GM12878 (cell line): ENCODE measurements at regions not wholly inside any gene's neighbourhood (a gene's known extent, or its start where the extent isn't known, plus 50 kb on each side); places are given as distances from the start of the nearest gene placed in this dataset.

ENCODE experiments used
- ATAC-seq: fragments of 200-7000 bp; cut with Tn5 transposase; 3 replicates; pipeline ENCODE4 v1.9.1; 2020; ENCODE audit warnings: mild to moderate bottlenecking, moderate library complexity
- BruUV-seq: library from RNA; stranded (reverse); fragments of 400-500 nt; replicated peaks from 2 replicates; lab custom pipeline; 2021; lab: Mats Ljungman, UMichigan
- CTCF ChIA-PET: fragments of 300-600 bp; sonication (Branson Sonifier 250); formaldehyde crosslinking; extraction: SDS; loops from one replicate; lab custom pipeline; 2021; ENCODE audit warnings: inconsistent platforms; lab: Yijun Ruan, JAX
- POLR2A ChIA-PET: fragments of 350-600 bp; formaldehyde crosslinking; extraction: SDS; loops from one replicate; lab custom pipeline; 2021; ENCODE audit warnings: inconsistent platforms; lab: Charles Lee
- RAD21 ChIA-PET: fragments of 300-600 bp; sonication (Branson Sonifier 250); formaldehyde crosslinking; loops from one replicate; lab custom pipeline; 2023; ENCODE audit warnings: antibody characterized with exemption; ENCODE audit not compliant: unreplicated experiment; lab: Charles Lee
- SMC1A ChIA-PET: fragments of 300-600 bp; sonication (Branson Sonifier 250); formaldehyde crosslinking; loops from one replicate; lab custom pipeline; 2023; ENCODE audit not compliant: unreplicated experiment, uncharacterized antibody; lab: Charles Lee
- DNase-seq: peaks from one replicate; pipeline ENCODE4 v3.0.0-alpha.2; 2011; ENCODE audit warnings: low read depth, low spot score
- FAIRE-seq: peaks from 3 replicates; lab custom pipeline; 2011; peaks lifted over from hg19 to GRCh38; lab: Jason Lieb, UNC
- H2AFZ ChIP-seq: 2 replicates; pipeline ENCODE4 v1.6.0; 2011; ENCODE audit warnings: low read depth, low read length, control low read depth; ENCODE audit not compliant: control insufficient read depth
- H3K27ac ChIP-seq: 2 replicates; pipeline ENCODE4 v1.5.1; 2011; ENCODE audit warnings: control low read depth; ENCODE audit not compliant: control insufficient read depth, insufficient read depth
- H3K27me3 ChIP-seq, 2 experiments: replicated peaks in 1 of 2; 2 replicates each; pipeline versions ENCODE4 v1.6.0 to v1.6.1; 2011; ENCODE audit warnings: low read length in 1 of 2; ENCODE audit not compliant: control insufficient read depth in 2 of 2, insufficient read depth in 2 of 2
- H3K36me3 ChIP-seq, 2 experiments: 2 replicates each; pipeline ENCODE4 v1.5.1; 2011; ENCODE audit warnings: low read length in 1 of 2; ENCODE audit not compliant: control insufficient read depth in 2 of 2, insufficient read depth in 2 of 2
- H3K4me1 ChIP-seq: 2 replicates; pipeline ENCODE4 v1.6.1; 2011; ENCODE audit warnings: mild to moderate bottlenecking, low read length, moderate library complexity, mixed read lengths; ENCODE audit not compliant: control insufficient read depth, insufficient read depth
- H3K4me2 ChIP-seq: 2 replicates; pipeline ENCODE4 v1.6.0; 2011; ENCODE audit warnings: control low read depth; ENCODE audit not compliant: control insufficient read depth, insufficient read depth
- H3K4me3 ChIP-seq: fragments of 200-600 bp; sonication (generic); 2 replicates; pipeline ENCODE4 v1.5.1; 2016
- H3K79me2 ChIP-seq: 2 replicates; pipeline ENCODE4 v1.6.0; 2011; ENCODE audit warnings: low read length; ENCODE audit not compliant: control insufficient read depth, insufficient read depth
- H3K9ac ChIP-seq: 2 replicates; pipeline ENCODE4 v1.8.0; 2011; ENCODE audit warnings: low read length, control low read depth, mixed read lengths; ENCODE audit not compliant: control insufficient read depth, insufficient read depth
- H3K9me3 ChIP-seq: replicated peaks from 3 replicates; pipeline ENCODE4 v1.5.1; 2011; ENCODE audit warnings: mild to moderate bottlenecking, low read length; ENCODE audit not compliant: control insufficient read depth, insufficient read depth
- H4K20me1 ChIP-seq: 2 replicates; pipeline ENCODE4 v1.6.0; 2011; ENCODE audit not compliant: control insufficient read depth, insufficient read depth
- BRCA1 ChIP-seq: IDR thresholded peaks from 2 replicates; pipeline ENCODE4 v1.6.1; 2011; ENCODE audit warnings: low read depth, low read length, improper control_type of control experiment
- EED ChIP-seq: sonication (generic); IDR thresholded peaks from 2 replicates; pipeline ENCODE4 v1.6.1; 2016; ENCODE audit warnings: antibody characterized with exemption, low read depth
- EP300 ChIP-seq, 2 experiments: fragments of 150-350 bp in 1 of 2; IDR thresholded peaks; 2 replicates each; pipeline ENCODE4 v1.6.1; 2011 to 2012; ENCODE audit warnings: low read depth in 2 of 2, low read length in 2 of 2, borderline replicate concordance in 1 of 2, improper control_type of control experiment in 1 of 2, inconsistent platforms in 1 of 2; ENCODE audit not compliant: control insufficient read depth in 1 of 2
- MEF2A ChIP-seq: IDR thresholded peaks from 2 replicates; pipeline ENCODE4 v1.6.1; 2011; ENCODE audit warnings: low read depth, mild to moderate bottlenecking, low read length, moderate library complexity; ENCODE audit not compliant: insufficient read depth
- PAX5 ChIP-seq: IDR thresholded peaks from 2 replicates; pipeline ENCODE4 v1.6.1; 2011; ENCODE audit warnings: low read depth, low read length, borderline replicate concordance
- POLR2A ChIP-seq: IDR thresholded peaks from 2 replicates; pipeline ENCODE4 v1.6.1; 2011; ENCODE audit warnings: low read depth, mild to moderate bottlenecking, low read length
- SREBF2 ChIP-seq: IDR thresholded peaks from 2 replicates; pipeline ENCODE4 v1.6.1; 2012; ENCODE audit warnings: mild to moderate bottlenecking, low read length
- WRNIP1 ChIP-seq: IDR thresholded peaks from 2 replicates; pipeline ENCODE4 v1.6.1; 2011; ENCODE audit warnings: low read depth, low read length, improper control_type of control experiment, borderline replicate concordance
- in situ Hi-C: fragments of 300-500 bp; cut with MboI; formaldehyde crosslinking; loops from 9 replicates; pipeline ENCODE4 v1.14.3; 2018; ENCODE audit warnings: mixed read lengths
- intact Hi-C: fragments of 100-400 bp; cut with micrococcal nuclease; formaldehyde crosslinking; loops from one replicate; pipeline ENCODE4 v1.14.2; 2022; ENCODE audit not compliant: unreplicated experiment
- TF ChIP-seq, protein P1 (sequence below): fragments of 450-650 bp; IDR thresholded peaks from 2 replicates; pipeline ENCODE4 v1.6.1; 2017; ENCODE audit warnings: mild to moderate bottlenecking
- TF ChIP-seq, protein P2 (sequence below): fragments of 450-650 bp; IDR thresholded peaks from 2 replicates; pipeline ENCODE4 v1.6.1; 2017; ENCODE audit warnings: mild to moderate bottlenecking, moderate library complexity
- TF ChIP-seq, protein P3 (sequence below): IDR thresholded peaks from 2 replicates; pipeline ENCODE4 v1.6.1; 2011; ENCODE audit warnings: low read depth, mild to moderate bottlenecking, low read length, moderate library complexity, borderline replicate concordance; ENCODE audit errors: extremely low read depth
- TF ChIP-seq, protein P4 (sequence below): IDR thresholded peaks from 2 replicates; pipeline ENCODE4 v1.6.1; 2012; ENCODE audit warnings: low read length, inconsistent platforms
- TF ChIP-seq, protein P5 (sequence below): fragments of 450-650 bp; formaldehyde crosslinking; IDR thresholded peaks from 2 replicates; pipeline ENCODE4 v1.4.0; 2022; ENCODE audit warnings: mild to moderate bottlenecking, moderate library complexity

DNA sequence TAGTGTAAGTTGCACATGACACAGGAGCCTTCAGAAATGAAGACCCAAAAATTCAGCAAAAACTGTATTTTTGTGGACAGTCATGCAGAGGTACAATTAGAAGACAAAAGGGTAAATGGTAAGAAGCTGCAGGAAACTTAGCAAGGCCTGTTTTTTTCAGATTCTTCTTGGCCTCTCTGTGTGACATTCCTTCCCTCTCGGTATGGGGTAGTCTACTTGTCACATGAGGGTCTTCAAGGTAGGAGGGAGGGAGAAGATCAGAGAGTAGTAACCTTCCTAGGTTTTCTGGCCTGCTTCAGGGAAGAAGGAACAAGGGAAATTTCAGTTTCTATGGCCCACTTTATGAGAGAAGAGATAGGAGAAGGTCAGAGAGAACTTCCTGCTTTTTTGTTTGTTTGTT is 230.4 kb upstream of the PPP1R2C start (continued):
- TF ChIP-seq, protein P1, sequence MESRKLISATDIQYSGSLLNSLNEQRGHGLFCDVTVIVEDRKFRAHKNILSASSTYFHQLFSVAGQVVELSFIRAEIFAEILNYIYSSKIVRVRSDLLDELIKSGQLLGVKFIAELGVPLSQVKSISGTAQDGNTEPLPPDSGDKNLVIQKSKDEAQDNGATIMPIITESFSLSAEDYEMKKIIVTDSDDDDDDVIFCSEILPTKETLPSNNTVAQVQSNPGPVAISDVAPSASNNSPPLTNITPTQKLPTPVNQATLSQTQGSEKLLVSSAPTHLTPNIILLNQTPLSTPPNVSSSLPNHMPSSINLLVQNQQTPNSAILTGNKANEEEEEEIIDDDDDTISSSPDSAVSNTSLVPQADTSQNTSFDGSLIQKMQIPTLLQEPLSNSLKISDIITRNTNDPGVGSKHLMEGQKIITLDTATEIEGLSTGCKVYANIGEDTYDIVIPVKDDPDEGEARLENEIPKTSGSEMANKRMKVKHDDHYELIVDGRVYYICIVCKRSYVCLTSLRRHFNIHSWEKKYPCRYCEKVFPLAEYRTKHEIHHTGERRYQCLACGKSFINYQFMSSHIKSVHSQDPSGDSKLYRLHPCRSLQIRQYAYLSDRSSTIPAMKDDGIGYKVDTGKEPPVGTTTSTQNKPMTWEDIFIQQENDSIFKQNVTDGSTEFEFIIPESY = no peak

DNA sequence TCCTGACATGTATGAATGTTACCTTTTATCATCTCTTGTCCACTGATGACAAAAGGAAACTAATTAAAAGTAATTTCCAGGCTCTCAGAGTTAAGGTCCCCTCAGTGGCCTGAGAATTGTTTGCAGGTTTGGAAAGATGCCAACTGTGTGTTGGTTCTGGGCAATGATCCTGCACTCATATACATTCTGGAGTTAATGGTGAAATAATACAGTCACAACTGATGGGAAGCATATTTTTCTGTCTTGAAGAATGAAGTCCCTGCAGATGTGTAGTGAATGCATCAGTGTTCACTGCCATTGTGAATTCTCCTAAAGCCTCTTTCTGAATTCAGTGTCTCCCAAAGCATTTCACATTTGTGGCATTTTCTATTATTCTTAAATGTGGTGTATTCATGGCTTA is 238.1 kb upstream of the PPP1R2C start:
- no peak overlapping the region for H3K27ac ChIP-seq
- FAIRE-seq = no peak
- RAD21 ChIA-PET = no interaction called here
- no peak overlapping the region for H2AFZ ChIP-seq
- no peak overlapping the region for H3K4me2 ChIP-seq
- H3K9ac ChIP-seq = no peak overlapping the region
- H3K4me3 ChIP-seq = no peak overlapping the region
- CTCF ChIA-PET = no interaction called here
- BruUV-seq = no TSS peak
- DNase-seq = no peak
- intact Hi-C loops (no loop called here), in situ Hi-C loops (no loop called here)
- H3K4me1 ChIP-seq = no peaks in the 10 kb centered on the region
- H3K79me2 ChIP-seq = no peaks in the 10 kb centered on the region
- no peaks in the 10 kb centered on the region for H3K36me3 ChIP-seq
- no peaks in the 10 kb centered on the region; the same call in 2 of the 3 replicates for H3K9me3 ChIP-seq
- SMC1A ChIA-PET = no interaction called here
- H3K27me3 ChIP-seq = no peaks in the 10 kb centered on the region
- POLR2A ChIA-PET = no interaction called here
- no peaks in the 10 kb centered on the region for H4K20me1 ChIP-seq
- ATAC-seq = no peak
- TF ChIP-seq EP300 (IDR thresholded peaks at IDR 0.05; ENCODE audit: borderline replicate concordance in 1 of 2, control insufficient read depth in 1 of 2, low read depth in 2 of 2, low read length in 2 of 2) = no peak
- TF ChIP-seq MEF2A = no peak
- no peak for TF ChIP-seq BRCA1
- no peak for TF ChIP-seq POLR2A
- TF ChIP-seq, protein P2, sequence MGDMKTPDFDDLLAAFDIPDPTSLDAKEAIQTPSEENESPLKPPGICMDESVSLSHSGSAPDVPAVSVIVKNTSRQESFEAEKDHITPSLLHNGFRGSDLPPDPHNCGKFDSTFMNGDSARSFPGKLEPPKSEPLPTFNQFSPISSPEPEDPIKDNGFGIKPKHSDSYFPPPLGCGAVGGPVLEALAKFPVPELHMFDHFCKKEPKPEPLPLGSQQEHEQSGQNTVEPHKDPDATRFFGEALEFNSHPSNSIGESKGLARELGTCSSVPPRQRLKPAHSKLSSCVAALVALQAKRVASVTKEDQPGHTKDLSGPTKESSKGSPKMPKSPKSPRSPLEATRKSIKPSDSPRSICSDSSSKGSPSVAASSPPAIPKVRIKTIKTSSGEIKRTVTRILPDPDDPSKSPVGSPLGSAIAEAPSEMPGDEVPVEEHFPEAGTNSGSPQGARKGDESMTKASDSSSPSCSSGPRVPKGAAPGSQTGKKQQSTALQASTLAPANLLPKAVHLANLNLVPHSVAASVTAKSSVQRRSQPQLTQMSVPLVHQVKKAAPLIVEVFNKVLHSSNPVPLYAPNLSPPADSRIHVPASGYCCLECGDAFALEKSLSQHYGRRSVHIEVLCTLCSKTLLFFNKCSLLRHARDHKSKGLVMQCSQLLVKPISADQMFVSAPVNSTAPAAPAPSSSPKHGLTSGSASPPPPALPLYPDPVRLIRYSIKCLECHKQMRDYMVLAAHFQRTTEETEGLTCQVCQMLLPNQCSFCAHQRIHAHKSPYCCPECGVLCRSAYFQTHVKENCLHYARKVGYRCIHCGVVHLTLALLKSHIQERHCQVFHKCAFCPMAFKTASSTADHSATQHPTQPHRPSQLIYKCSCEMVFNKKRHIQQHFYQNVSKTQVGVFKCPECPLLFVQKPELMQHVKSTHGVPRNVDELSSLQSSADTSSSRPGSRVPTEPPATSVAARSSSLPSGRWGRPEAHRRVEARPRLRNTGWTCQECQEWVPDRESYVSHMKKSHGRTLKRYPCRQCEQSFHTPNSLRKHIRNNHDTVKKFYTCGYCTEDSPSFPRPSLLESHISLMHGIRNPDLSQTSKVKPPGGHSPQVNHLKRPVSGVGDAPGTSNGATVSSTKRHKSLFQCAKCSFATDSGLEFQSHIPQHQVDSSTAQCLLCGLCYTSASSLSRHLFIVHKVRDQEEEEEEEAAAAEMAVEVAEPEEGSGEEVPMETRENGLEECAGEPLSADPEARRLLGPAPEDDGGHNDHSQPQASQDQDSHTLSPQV = no peak
- TF ChIP-seq PAX5 = no peak
- TF ChIP-seq, protein P3, sequence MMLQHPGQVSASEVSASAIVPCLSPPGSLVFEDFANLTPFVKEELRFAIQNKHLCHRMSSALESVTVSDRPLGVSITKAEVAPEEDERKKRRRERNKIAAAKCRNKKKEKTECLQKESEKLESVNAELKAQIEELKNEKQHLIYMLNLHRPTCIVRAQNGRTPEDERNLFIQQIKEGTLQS = no peak
- TF ChIP-seq SREBF2 = no peak
- TF ChIP-seq, protein P4, sequence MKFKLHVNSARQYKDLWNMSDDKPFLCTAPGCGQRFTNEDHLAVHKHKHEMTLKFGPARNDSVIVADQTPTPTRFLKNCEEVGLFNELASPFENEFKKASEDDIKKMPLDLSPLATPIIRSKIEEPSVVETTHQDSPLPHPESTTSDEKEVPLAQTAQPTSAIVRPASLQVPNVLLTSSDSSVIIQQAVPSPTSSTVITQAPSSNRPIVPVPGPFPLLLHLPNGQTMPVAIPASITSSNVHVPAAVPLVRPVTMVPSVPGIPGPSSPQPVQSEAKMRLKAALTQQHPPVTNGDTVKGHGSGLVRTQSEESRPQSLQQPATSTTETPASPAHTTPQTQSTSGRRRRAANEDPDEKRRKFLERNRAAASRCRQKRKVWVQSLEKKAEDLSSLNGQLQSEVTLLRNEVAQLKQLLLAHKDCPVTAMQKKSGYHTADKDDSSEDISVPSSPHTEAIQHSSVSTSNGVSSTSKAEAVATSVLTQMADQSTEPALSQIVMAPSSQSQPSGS = no peak
- TF ChIP-seq EED = no peak
- TF ChIP-seq, protein P5, sequence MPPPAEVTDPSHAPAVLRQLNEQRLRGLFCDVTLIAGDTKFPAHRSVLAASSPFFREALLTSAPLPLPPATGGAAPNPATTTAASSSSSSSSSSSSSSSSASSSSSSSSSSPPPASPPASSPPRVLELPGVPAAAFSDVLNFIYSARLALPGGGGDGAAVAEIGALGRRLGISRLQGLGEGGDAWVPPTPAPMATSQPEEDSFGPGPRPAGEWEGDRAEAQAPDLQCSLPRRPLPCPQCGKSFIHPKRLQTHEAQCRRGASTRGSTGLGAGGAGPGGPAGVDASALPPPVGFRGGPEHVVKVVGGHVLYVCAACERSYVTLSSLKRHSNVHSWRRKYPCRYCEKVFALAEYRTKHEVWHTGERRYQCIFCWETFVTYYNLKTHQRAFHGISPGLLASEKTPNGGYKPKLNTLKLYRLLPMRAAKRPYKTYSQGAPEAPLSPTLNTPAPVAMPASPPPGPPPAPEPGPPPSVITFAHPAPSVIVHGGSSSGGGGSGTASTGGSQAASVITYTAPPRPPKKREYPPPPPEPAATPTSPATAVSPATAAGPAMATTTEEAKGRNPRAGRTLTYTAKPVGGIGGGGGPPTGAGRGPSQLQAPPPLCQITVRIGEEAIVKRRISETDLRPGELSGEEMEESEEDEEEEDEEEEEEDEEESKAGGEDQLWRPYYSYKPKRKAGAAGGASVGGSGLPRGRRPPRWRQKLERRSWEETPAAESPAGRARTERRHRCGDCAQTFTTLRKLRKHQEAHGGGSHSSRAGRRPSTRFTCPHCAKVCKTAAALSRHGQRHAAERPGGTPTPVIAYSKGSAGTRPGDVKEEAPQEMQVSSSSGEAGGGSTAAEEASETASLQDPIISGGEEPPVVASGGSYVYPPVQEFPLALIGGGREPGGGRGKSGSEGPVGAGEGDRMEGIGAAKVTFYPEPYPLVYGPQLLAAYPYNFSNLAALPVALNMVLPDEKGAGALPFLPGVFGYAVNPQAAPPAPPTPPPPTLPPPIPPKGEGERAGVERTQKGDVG (CRISPR knock-in tag) = no peak
- no peak for TF ChIP-seq WRNIP1
